Body of pancreas (tissue), 4 donors: ENCODE measurements at regions not wholly inside any gene's neighbourhood (a gene's known extent, or its start where the extent isn't known, plus 50 kb on each side); places are given as distances from the start of the nearest gene placed in this dataset.

ENCODE experiments used
- CTCF ChIP-seq, 7 experiments: fragments of 450-650 bp in 4 of 7; fragments of 200-600 bp in 3 of 7; sonication (generic) in 3 of 7; IDR thresholded peaks; one replicate each; pipeline ENCODE4 v1.5.1; 2016 to 2019; ENCODE audit warnings: antibody characterized with exemption in 7 of 7
- POLR2A ChIP-seq, 3 donors: fragments of 450-650 bp; IDR thresholded peaks; one replicate each; pipeline ENCODE4 v1.6.1; 2016; ENCODE audit warnings: antibody characterized with exemption in 3 of 3, mild to moderate bottlenecking in 2 of 3

- TF ChIP-seq CTCF (IDR thresholded peaks at IDR 0.05) (no peak), POLR2A (IDR thresholded peaks at IDR 0.05) (no peak)
These were observed 1073.5 kb downstream of the NAALADL2 start for GRCh38 chr3:175932586-175932985.
